GM18511 (cell line): ENCODE measurements at regions not wholly inside any gene's neighbourhood (a gene's known extent, or its start where the extent isn't known, plus 50 kb on each side); places are given as distances from the start of the nearest gene placed in this dataset.
A peak's percentile ranks its signal among the peaks of the same experiment; 100 is the strongest.
"Not testable (repeated sequence)": the region's sequence is repeated elsewhere in the genome, so short reads cannot be mapped to it uniquely, and the experiment has no call there.

Experiments used
- ATAC-seq: cut with Tn5 transposase; IDR thresholded peaks from one replicate; pipeline ENCODE4 v1.9.1; 2021; ENCODE audit warnings: mild to moderate bottlenecking, moderate library complexity; ENCODE audit not compliant: unreplicated experiment

GRCh38 chr13:27327633-27328032, 57.0 kb downstream of the RASL11A start:
- no peak for ATAC-seq

GRCh38 chr13:27329210-27329609, 58.6 kb downstream of the RASL11A start:
- no peak for ATAC-seq

- no peak for ATAC-seq
Observed at GRCh38 chr13:27334774-27335435, 64.3 kb downstream of the RASL11A start.

GRCh38 chr13:27336014-27336673, 65.5 kb downstream of the RASL11A start:
- ATAC-seq: no peak

- ATAC-seq: no peak
Observed at GRCh38 chr13:27338207-27338606, 67.6 kb downstream of the RASL11A start.

GRCh38 chr13:27338816-27339215, 68.2 kb downstream of the RASL11A start:
- no peak for ATAC-seq

- ATAC-seq: no peak
Observed at GRCh38 chr13:27339299-27339698, 68.7 kb downstream of the RASL11A start.

- ATAC-seq: no peak
Observed at GRCh38 chr13:27341616-27342015, 71.0 kb downstream of the RASL11A start.

GRCh38 chr13:27347211-27347772, 76.7 kb downstream of the RASL11A start:
- ATAC-seq: no peak

- no peak for ATAC-seq
Observed at GRCh38 chr13:27348461-27348860, 76.0 kb upstream of the GTF3A start.

GRCh38 chr13:27349458-27349857, 75.0 kb upstream of the GTF3A start:
- no peak for ATAC-seq

- ATAC-seq: not testable (repeated sequence)
Observed at GRCh38 chr13:27350825-27351224, 73.6 kb upstream of the GTF3A start.

- ATAC-seq: peak; percentile 29
Observed at GRCh38 chr13:27352698-27353097, 71.7 kb upstream of the GTF3A start.

GRCh38 chr13:27353166-27353583, 71.2 kb upstream of the GTF3A start:
- ATAC-seq: peak; percentile 99

- ATAC-seq: no peak
Observed at GRCh38 chr13:27353708-27354107, 70.7 kb upstream of the GTF3A start.

GRCh38 chr13:27354379-27354778, 70.0 kb upstream of the GTF3A start:
- ATAC-seq: no peak

GRCh38 chr13:27355894-27356293, 68.5 kb upstream of the GTF3A start:
- no peak for ATAC-seq

- no peak for ATAC-seq
Observed at GRCh38 chr13:27358420-27358819, 66.0 kb upstream of the GTF3A start.

- ATAC-seq: no peak
Observed at GRCh38 chr13:27359199-27359821, 65.1 kb upstream of the GTF3A start.

- ATAC-seq: no peak
Observed at GRCh38 chr13:27360562-27360961, 63.9 kb upstream of the GTF3A start.

- peak; percentile 90 for ATAC-seq
Observed at GRCh38 chr13:27362064-27362751, 62.2 kb upstream of the GTF3A start.
